GM06990 (cell line): ENCODE measurements at regions not wholly inside any gene's neighbourhood (a gene's known extent, or its start where the extent isn't known, plus 50 kb on each side); places are given as distances from the start of the nearest gene placed in this dataset.

Experiments used
- DNase-seq: peaks from one replicate; pipeline ENCODE4 v3.0.0-alpha.2; 2011; ENCODE audit not compliant: insufficient read length; ENCODE audit errors: extremely low read depth
- H3K27me3 ChIP-seq: replicated peaks from 2 replicates; pipeline ENCODE4 v1.6.0; 2011; ENCODE audit warnings: low read length; ENCODE audit not compliant: control insufficient read depth, insufficient read depth
- H3K36me3 ChIP-seq: 2 replicates; pipeline ENCODE4 v1.5.1; 2011; ENCODE audit warnings: low read length; ENCODE audit not compliant: control insufficient read depth, insufficient read depth
- H3K4me3 ChIP-seq: replicated peaks from 2 replicates; pipeline ENCODE4 v1.5.1; 2011; ENCODE audit warnings: low read depth, mild to moderate bottlenecking, control low read depth, low read length
- TF ChIP-seq, protein P1 (sequence below): IDR thresholded peaks from 2 replicates; pipeline ENCODE4 v1.5.1; 2011; ENCODE audit warnings: low read length, control low read depth, mild to moderate bottlenecking, inconsistent platforms; ENCODE audit not compliant: insufficient read depth, poor library complexity, severe bottlenecking

DNA sequence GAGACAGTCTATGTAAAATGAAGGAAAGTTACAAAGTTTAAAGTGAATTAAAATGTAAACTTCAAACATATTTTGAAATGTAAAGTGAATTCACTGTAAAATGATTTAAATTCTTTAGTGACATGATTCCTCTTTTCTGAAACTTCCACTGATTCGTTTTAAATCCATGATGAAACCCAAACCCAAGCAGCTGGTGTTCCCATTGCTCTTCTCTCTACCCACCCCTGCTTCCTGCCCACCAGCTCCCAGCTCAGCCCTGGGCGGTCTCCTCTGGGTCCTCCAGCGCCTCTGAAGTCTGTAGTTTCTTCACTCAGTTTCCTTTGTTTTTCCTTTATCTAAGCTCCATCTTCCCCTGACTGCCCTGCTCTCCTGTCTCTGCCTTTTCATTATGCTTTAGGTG is 175.9 kb downstream of the SNX10 start:
- Histone ChIP-seq H3K36me3 (no peaks in the 10 kb centered on the region), H3K27me3 (no peaks in the 10 kb centered on the region; the same call in 1 of the 2 replicates), H3K4me3 (no peak overlapping the region)
- DNase-seq: no peak
- TF ChIP-seq, protein P1, sequence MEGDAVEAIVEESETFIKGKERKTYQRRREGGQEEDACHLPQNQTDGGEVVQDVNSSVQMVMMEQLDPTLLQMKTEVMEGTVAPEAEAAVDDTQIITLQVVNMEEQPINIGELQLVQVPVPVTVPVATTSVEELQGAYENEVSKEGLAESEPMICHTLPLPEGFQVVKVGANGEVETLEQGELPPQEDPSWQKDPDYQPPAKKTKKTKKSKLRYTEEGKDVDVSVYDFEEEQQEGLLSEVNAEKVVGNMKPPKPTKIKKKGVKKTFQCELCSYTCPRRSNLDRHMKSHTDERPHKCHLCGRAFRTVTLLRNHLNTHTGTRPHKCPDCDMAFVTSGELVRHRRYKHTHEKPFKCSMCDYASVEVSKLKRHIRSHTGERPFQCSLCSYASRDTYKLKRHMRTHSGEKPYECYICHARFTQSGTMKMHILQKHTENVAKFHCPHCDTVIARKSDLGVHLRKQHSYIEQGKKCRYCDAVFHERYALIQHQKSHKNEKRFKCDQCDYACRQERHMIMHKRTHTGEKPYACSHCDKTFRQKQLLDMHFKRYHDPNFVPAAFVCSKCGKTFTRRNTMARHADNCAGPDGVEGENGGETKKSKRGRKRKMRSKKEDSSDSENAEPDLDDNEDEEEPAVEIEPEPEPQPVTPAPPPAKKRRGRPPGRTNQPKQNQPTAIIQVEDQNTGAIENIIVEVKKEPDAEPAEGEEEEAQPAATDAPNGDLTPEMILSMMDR: no peak

DNA sequence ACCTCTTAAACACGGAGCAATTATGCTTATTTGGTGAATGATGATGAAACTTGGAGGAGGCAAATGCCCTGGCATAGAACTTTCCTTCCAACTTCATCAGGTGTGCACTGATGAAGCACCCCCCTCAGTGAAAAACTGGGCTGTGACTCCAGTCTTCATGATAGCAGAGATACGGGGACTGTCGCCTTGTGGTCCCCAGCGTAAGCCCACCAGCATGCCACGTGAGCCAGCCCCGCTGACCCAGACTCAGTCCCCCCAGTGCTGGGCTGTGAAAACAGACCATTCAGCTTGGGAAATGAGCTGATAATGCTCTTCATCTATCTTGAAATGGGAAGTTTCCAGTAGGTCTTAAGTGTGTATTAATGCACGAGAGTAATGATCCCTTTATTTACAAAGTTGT is 177.0 kb downstream of the SNX10 start:
- DNase-seq: no peak
- Histone ChIP-seq H3K27me3 (no peaks in the 10 kb centered on the region; the same call in 1 of the 2 replicates), H3K36me3 (no peaks in the 10 kb centered on the region), H3K4me3 (no peak overlapping the region)
- TF ChIP-seq, protein P1: no peak

- TF ChIP-seq, protein P1: no peak
- H3K27me3 ChIP-seq: no peaks in the 10 kb centered on the region; the same call in 1 of the 2 replicates
Measured at GRCh38 chr7:26469188-26469587, 177.5 kb downstream of the SNX10 start.

GRCh38 chr7:26470691-26471090 is 179.0 kb downstream of the SNX10 start:
- TF ChIP-seq, protein P1: no peak
- no peaks in the 10 kb centered on the region for H3K36me3 ChIP-seq
- H3K27me3 ChIP-seq: no peaks in the 10 kb centered on the region; the same call in none of the 2 replicates
- no peak for DNase-seq
- H3K4me3 ChIP-seq: no peak overlapping the region

More at GRCh38 chr7:26469188-26469587, 177.5 kb downstream of the SNX10 start:
- H3K4me3 ChIP-seq: no peak overlapping the region
- DNase-seq: no peak
- H3K36me3 ChIP-seq: no peaks in the 10 kb centered on the region

GRCh38 chr7:26471306-26472075 is 179.8 kb downstream of the SNX10 start:
- TF ChIP-seq, protein P1: no peak
- Histone ChIP-seq H3K36me3 (no peaks in the 10 kb centered on the region), H3K27me3 (no peaks in the 10 kb centered on the region; the same call in none of the 2 replicates), H3K4me3 (no peak overlapping the region)
- DNase-seq: no peak
